HepG2 (cell line): ENCODE measurements at regions not wholly inside any gene's neighbourhood (a gene's known extent, or its start where the extent isn't known, plus 50 kb on each side); places are given as distances from the start of the nearest gene placed in this dataset.

ENCODE experiments used
- MTA3 ChIP-seq: sonication (generic); formaldehyde crosslinking; IDR thresholded peaks from 2 replicates; pipeline ENCODE4 v1.4.0; 2020; ENCODE audit warnings: missing genetic modification reagents
- REXO4 ChIP-seq: sonication (generic); formaldehyde crosslinking; IDR thresholded peaks from 2 replicates; pipeline ENCODE4 v1.8.0; 2022; ENCODE audit warnings: missing genetic modification reagents, mild to moderate bottlenecking, borderline replicate concordance
- RFXAP ChIP-seq: sonication (generic); formaldehyde crosslinking; IDR thresholded peaks from 2 replicates; pipeline ENCODE4 v1.4.0; 2020; ENCODE audit warnings: missing genetic modification reagents, borderline replicate concordance
- YEATS2 ChIP-seq: sonication (generic); formaldehyde crosslinking; IDR thresholded peaks from 2 replicates; pipeline ENCODE4 v1.4.0; 2020; ENCODE audit warnings: missing genetic modification reagents, borderline replicate concordance
- ZMYM4 ChIP-seq: sonication (generic); formaldehyde crosslinking; IDR thresholded peaks from 2 replicates; pipeline ENCODE4 v1.8.1; 2023; ENCODE audit warnings: mild to moderate bottlenecking, missing genetic modification reagents
- ZNF263 ChIP-seq: sonication (generic); formaldehyde crosslinking; IDR thresholded peaks from 2 replicates; pipeline ENCODE4 v1.4.0; 2020; ENCODE audit warnings: missing genetic modification reagents
- ZNF317 ChIP-seq: sonication (generic); formaldehyde crosslinking; IDR thresholded peaks from 2 replicates; pipeline ENCODE4 v1.5.0; 2020; ENCODE audit warnings: mild to moderate bottlenecking, missing genetic modification reagents
- ZNF556 ChIP-seq: sonication (generic); formaldehyde crosslinking; IDR thresholded peaks from 2 replicates; pipeline ENCODE4 v1.4.0; 2020; ENCODE audit warnings: mild to moderate bottlenecking, missing genetic modification reagents, borderline replicate concordance
- ZNF788 ChIP-seq: sonication (generic); formaldehyde crosslinking; IDR thresholded peaks from 2 replicates; pipeline ENCODE4 v1.5.0; 2020; ENCODE audit warnings: mild to moderate bottlenecking, missing genetic modification reagents, borderline replicate concordance
- TF ChIP-seq, protein P1 (sequence below): sonication (generic); formaldehyde crosslinking; IDR thresholded peaks from 2 replicates; pipeline ENCODE4 v1.5.1; 2020; ENCODE audit warnings: missing genetic modification reagents, mild to moderate bottlenecking, borderline replicate concordance
- TF ChIP-seq, protein P2 (sequence below): sonication (generic); formaldehyde crosslinking; IDR thresholded peaks from 2 replicates; pipeline ENCODE4 v1.5.0; 2020; ENCODE audit warnings: missing genetic modification reagents
- TF ChIP-seq, protein P3 (sequence below): sonication (generic); formaldehyde crosslinking; conservative IDR thresholded peaks from 2 replicates; pipeline ENCODE4 v1.4.0; 2020; ENCODE audit warnings: mild to moderate bottlenecking, missing genetic modification reagents, moderate library complexity
- TF ChIP-seq, protein P4 (sequence below): IDR thresholded peaks from 2 replicates; pipeline ENCODE4 v1.6.1; 2018; ENCODE audit warnings: missing genetic modification reagents
- TF ChIP-seq, protein P5 (sequence below): sonication (generic); formaldehyde crosslinking; conservative IDR thresholded peaks from 2 replicates; pipeline ENCODE4 v1.4.0; 2020; ENCODE audit warnings: missing genetic modification reagents

DNA sequence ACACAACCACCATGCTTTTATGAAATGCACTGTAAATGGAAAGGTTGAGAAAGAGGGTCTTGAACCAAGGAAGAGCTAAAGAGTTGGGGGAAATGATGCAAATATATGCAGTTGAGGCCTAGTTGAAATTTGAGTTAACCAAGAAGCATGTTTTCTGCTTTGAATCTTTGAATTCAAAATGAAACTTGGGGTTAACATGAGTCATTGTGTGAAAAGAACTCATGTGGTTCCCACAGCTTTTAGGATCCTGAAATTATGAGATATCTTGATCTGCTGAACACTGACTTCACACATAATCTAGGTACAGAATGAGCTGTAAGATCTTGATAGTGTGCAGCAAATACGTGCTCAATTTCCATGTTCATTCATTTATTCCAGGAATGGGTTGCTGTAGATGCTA is 422.9 kb upstream of the TRIB2 start (continued):
- TF ChIP-seq, protein P1, sequence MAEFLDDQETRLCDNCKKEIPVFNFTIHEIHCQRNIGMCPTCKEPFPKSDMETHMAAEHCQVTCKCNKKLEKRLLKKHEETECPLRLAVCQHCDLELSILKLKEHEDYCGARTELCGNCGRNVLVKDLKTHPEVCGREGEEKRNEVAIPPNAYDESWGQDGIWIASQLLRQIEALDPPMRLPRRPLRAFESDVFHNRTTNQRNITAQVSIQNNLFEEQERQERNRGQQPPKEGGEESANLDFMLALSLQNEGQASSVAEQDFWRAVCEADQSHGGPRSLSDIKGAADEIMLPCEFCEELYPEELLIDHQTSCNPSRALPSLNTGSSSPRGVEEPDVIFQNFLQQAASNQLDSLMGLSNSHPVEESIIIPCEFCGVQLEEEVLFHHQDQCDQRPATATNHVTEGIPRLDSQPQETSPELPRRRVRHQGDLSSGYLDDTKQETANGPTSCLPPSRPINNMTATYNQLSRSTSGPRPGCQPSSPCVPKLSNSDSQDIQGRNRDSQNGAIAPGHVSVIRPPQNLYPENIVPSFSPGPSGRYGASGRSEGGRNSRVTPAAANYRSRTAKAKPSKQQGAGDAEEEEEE (CRISPR knock-in tag), result no peak
- TF ChIP-seq, protein P2, sequence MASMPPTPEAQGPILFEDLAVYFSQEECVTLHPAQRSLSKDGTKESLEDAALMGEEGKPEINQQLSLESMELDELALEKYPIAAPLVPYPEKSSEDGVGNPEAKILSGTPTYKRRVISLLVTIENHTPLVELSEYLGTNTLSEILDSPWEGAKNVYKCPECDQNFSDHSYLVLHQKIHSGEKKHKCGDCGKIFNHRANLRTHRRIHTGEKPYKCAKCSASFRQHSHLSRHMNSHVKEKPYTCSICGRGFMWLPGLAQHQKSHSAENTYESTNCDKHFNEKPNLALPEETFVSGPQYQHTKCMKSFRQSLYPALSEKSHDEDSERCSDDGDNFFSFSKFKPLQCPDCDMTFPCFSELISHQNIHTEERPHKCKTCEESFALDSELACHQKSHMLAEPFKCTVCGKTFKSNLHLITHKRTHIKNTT (CRISPR knock-in tag), result no peak
- TF ChIP-seq MTA3 (CRISPR knock-in tag), result no peak
- no peak for TF ChIP-seq YEATS2 (CRISPR knock-in tag)
- no peak for TF ChIP-seq ZNF263
- TF ChIP-seq, protein P3, sequence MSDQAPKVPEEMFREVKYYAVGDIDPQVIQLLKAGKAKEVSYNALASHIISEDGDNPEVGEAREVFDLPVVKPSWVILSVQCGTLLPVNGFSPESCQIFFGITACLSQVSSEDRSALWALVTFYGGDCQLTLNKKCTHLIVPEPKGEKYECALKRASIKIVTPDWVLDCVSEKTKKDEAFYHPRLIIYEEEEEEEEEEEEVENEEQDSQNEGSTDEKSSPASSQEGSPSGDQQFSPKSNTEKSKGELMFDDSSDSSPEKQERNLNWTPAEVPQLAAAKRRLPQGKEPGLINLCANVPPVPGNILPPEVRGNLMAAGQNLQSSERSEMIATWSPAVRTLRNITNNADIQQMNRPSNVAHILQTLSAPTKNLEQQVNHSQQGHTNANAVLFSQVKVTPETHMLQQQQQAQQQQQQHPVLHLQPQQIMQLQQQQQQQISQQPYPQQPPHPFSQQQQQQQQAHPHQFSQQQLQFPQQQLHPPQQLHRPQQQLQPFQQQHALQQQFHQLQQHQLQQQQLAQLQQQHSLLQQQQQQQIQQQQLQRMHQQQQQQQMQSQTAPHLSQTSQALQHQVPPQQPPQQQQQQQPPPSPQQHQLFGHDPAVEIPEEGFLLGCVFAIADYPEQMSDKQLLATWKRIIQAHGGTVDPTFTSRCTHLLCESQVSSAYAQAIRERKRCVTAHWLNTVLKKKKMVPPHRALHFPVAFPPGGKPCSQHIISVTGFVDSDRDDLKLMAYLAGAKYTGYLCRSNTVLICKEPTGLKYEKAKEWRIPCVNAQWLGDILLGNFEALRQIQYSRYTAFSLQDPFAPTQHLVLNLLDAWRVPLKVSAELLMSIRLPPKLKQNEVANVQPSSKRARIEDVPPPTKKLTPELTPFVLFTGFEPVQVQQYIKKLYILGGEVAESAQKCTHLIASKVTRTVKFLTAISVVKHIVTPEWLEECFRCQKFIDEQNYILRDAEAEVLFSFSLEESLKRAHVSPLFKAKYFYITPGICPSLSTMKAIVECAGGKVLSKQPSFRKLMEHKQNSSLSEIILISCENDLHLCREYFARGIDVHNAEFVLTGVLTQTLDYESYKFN, result no peak
- TF ChIP-seq, protein P4, sequence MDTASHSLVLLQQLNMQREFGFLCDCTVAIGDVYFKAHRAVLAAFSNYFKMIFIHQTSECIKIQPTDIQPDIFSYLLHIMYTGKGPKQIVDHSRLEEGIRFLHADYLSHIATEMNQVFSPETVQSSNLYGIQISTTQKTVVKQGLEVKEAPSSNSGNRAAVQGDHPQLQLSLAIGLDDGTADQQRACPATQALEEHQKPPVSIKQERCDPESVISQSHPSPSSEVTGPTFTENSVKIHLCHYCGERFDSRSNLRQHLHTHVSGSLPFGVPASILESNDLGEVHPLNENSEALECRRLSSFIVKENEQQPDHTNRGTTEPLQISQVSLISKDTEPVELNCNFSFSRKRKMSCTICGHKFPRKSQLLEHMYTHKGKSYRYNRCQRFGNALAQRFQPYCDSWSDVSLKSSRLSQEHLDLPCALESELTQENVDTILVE (CRISPR knock-in tag), result no peak
- no peak for TF ChIP-seq REXO4 (CRISPR knock-in tag)
- no peak for TF ChIP-seq ZNF556 (CRISPR knock-in tag)
- TF ChIP-seq ZMYM4 (CRISPR knock-in tag), result no peak
- no peak for TF ChIP-seq RFXAP
- TF ChIP-seq ZNF788 (CRISPR knock-in tag), result no peak
- TF ChIP-seq, protein P5, sequence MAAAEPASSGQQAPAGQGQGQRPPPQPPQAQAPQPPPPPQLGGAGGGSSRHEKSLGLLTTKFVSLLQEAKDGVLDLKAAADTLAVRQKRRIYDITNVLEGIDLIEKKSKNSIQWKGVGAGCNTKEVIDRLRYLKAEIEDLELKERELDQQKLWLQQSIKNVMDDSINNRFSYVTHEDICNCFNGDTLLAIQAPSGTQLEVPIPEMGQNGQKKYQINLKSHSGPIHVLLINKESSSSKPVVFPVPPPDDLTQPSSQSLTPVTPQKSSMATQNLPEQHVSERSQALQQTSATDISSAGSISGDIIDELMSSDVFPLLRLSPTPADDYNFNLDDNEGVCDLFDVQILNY, result no peak
- TF ChIP-seq ZNF317 (CRISPR knock-in tag), result no peak
